ENCODE measurements at regions not wholly inside any gene's neighbourhood (a gene's known extent, or its start where the extent isn't known, plus 50 kb on each side); places are given as distances from the start of the nearest gene placed in this dataset.

- DNase-seq (ENCODE audit: low read depth in 2 of 2), result no peak
Measured at GRCh38 chr16:54812229-54812628, 118.4 kb upstream of the IRX5 start.

DNA sequence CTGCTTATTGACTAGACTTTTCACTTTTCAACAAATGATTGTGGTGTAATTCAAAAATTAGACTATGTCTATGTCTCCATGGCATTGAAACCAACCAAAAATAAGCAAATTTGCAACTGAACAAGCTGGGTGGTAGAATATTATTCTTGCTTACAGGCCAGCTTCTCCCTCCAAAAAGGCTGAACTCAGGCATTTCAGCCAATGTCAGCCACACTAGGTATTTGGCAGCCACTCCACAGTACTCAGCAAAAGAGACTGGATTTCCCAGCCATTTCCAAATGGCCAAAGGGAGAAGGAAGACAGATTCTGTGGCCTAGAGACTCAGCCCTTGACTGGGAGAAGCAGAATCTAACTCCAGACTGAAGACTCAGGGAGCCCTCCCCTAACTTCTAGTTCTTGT lies 121.8 kb upstream of the IRX5 start:
- DNase-seq (ENCODE audit: low read depth in 2 of 2), result no peak

GRCh38 chr16:54806881-54807360 lies 123.7 kb upstream of the IRX5 start:
- no peak for DNase-seq (ENCODE audit: low read depth in 2 of 2)

DNA sequence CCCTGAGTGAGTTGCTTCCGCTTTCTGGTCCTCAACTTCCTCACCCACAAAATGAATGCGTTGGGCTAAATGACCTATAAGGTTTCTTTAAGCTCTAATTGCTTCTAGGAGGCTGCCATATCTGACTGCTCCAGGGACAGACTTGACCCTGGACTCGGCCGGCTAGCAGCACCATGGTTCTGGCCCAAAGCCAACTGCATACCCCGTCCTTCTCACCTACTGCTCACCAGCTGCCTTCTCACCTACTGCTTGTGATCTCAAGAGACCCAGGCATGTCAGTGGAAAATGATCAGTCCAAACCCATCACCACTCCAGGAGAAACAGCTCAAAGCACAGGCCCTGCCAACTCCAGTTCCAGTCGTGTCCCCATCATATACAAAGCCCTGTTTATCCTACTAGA lies 124.3 kb upstream of the IRX5 start:
- no peak for DNase-seq (ENCODE audit: low read depth in 2 of 2)

- DNase-seq (ENCODE audit: low read depth in 2 of 2), result no peak
Measured at GRCh38 chr16:54805648-54806047, 125.0 kb upstream of the IRX5 start.

DNA sequence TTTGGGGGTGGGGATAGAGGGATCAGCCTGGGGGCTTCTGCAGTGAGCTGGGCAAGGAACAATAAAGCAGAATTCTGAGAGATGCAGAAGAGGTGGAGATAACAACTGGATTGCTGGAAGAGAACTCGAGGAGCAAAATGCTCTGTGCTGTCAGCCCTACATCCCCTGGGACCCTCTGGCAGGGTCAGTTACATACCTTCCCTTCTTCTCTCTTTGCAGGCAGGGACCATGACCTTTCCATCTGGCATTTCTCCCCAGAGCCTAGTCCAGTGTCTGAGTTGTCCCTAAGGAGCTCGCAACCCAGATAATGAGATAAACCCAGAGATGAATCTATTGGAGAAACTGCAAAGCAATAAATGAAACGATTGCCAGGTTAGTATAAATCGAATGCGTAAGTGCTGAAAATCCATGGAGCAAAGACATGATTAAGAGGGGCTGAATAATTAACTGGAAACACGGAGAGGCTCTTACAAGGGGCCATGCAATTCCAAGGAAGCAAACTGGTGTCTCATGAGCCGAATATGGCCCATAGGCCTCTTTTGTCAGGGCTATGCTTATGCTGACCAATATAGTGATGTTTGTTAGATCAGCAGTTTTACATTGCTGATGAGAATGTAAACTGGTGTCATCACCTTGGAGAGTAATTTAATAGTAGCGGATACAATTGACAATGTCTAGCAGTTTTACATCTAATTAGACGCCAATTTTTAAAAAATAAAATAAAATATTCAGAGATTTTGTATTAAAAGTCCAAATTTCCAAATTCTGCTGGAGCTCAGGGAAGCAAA lies 129.4 kb upstream of the IRX5 start:
- no peak for DNase-seq (ENCODE audit: low read depth in 2 of 2)

- no peak for DNase-seq (ENCODE audit: low read depth in 2 of 2)
Measured at GRCh38 chr16:54798267-54798666, 132.4 kb upstream of the IRX5 start.

DNA sequence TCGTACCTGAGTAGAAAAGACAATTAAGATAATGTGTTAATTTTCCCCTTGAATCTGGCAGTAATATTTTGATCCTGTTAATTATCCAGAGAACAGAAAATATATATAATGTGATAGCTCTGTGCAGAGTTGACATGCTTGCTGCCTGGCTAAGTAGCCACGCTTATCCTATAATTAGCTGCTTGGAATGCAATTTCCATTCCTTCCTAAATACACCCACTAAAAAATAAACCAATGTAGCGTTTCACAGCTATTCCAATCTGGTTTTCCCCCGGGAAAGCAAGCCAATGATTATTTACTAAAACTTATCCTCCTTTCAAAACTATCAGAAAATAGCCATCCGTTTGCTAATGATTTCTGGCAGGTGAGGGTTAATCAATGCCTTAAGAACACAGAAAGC lies 134.5 kb upstream of the IRX5 start:
- DNase-seq (ENCODE audit: low read depth in 2 of 2), result no peak

- DNase-seq (ENCODE audit: low read depth in 2 of 2), result no peak
Measured at GRCh38 chr16:54792811-54793210, 137.9 kb upstream of the IRX5 start.

DNA sequence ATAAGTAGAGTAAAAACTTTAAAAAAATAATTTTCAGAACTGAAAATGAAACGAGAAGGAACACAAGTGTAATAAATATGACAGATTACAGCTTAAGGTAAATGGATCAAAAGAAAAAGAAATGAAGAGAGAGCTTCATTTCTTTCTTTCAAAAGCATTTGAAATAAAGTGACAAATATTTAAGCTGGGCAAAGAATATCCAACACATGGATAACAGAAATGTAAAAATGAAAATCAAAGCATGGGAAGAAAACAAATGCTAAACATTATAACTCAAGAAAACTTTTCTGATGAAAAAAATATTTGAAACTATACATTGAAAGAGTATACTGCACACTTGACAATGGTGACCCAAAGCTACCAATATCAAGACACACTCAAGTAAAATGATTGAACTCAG lies 143.6 kb upstream of the IRX5 start:
- DNase-seq (ENCODE audit: low read depth in 2 of 2), result no peak

DNA sequence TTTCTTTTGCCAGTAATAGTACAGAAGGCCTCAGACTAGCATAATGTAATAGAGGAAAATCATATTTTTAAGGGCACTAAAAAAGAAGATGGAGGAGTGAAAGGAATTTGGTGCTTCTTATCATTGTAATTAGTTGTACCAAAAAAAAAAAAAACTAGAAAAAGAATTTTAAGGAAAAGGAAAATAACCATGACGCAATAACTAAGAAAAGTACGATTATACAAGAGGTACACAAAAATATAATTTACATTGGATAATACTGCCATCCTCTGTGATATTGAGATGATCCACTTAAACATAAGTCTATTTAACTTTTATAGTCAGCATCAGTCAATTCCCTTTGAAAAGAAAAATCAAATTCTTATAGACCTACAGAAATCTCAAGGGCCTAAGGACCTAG lies 146.7 kb upstream of the IRX5 start:
- no peak for DNase-seq (ENCODE audit: low read depth in 2 of 2)

- no peak for DNase-seq (ENCODE audit: low read depth in 2 of 2)
Measured at GRCh38 chr16:54783226-54783625, 147.4 kb upstream of the IRX5 start.

- no peak for DNase-seq (ENCODE audit: low read depth in 2 of 2)
Measured at GRCh38 chr16:54780266-54780665, 150.4 kb upstream of the IRX5 start.

DNA sequence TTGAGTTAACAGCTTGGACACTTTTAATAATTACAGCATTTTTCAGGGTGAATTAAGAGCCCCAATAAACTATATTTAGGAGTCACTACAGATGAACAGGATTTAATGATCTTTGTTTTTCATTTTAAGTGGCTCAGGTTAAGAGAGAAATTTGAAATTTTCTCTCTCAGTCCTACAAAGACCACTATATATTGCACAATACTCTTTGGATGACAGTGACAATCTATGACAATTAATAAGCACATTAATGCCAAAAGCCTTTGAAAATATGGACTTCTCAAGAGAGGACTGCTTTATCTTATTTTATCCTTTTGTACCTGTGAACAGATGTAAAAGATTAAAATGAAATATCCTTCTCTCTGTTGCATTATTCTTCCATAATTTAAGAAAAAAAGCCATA lies 151.1 kb upstream of the IRX5 start:
- DNase-seq (ENCODE audit: low read depth in 2 of 2), result no peak

DNA sequence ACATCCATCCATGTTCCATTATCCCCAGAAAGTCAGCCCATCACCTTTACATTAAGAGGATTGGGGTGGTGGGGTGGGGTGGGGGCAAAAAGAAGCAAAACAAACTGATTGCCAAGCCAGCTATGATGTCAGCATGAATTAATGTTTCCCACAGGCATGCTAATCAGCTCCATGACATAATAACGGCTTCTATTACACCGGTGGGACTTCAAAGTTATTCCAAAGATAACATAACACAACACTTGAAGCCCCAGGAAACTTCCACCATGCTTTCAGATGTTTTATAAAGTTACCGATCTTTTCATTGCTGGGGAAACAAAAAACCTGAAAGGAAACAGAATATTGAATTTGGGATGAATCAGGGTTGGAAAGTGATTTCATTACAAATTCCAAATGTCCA lies 155.9 kb upstream of the IRX5 start:
- DNase-seq (ENCODE audit: low read depth in 2 of 2), result no peak

DNA sequence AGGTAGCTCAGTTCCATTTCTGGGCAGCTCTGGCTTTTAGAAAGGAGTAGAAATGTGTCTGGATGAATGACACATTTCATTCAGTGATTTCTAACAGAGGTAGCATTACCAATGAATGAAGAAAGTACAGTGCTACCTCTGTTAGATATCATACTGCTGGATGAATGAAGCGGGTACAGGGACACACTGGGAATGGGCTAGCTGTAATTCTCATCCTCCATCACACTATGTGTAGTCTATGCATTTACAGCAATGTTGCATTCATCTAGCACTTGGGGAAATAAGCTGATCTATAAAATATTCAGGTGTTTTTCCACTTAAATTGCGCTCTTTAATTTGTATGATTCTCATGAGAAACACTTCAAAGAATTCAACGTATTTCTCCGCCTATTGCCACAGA lies 158.3 kb upstream of the IRX5 start:
- no peak for DNase-seq (ENCODE audit: low read depth in 2 of 2)

GRCh38 chr16:54766355-54766754 lies 164.3 kb upstream of the IRX5 start:
- no peak for DNase-seq (ENCODE audit: low read depth in 2 of 2)

- DNase-seq (ENCODE audit: low read depth in 2 of 2), result no peak
Measured at GRCh38 chr16:54750249-54750648, 180.4 kb upstream of the IRX5 start.

- no peak for DNase-seq (ENCODE audit: low read depth in 2 of 2)
Measured at GRCh38 chr16:54748611-54749190, 182.0 kb upstream of the IRX5 start.

DNA sequence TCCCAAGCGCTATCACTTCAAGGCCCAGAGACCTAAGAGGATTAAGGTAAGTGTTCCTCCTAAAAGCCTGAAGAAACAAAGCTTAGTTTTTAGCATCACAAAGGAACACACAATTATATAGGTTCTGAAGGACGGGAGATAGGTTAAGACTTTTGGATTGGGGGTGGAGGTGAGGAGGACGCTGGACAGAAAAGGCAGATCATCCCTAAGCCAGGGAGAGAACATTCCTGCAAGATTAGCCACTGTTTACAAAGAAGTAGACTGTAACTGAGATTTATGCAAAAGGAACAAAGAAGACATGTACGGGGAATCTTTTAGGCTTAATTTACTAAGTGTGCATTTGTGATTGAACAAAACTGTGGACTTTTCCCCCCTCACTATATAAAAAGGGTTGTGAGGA lies 184.1 kb upstream of the IRX5 start:
- DNase-seq (ENCODE audit: low read depth in 2 of 2), result no peak

DNA sequence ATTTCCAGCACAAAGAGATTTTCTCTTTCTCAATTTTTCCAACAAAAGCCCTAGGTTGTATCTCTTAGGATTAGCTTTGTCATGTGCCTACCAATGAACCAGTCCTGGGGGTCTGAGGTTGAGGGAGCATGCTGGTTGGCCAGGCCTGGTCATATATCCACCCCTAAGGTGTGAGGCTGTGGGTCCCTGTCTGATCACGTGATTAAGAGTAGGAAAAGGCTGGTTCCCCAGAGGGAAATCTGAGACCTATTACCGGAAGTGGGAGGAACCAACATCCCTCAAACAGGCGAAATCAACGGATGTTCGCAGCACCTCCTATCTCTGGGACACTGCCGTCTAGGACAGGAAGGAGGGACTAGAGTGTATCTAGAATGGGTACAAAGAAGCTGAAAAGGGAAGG lies 185.7 kb upstream of the IRX5 start:
- no peak for DNase-seq (ENCODE audit: low read depth in 2 of 2)

GRCh38 chr16:54742436-54742835 lies 188.2 kb upstream of the IRX5 start:
- no peak for DNase-seq (ENCODE audit: low read depth in 2 of 2)

GRCh38 chr16:54739381-54739780 lies 191.3 kb upstream of the IRX5 start:
- no peak for DNase-seq (ENCODE audit: low read depth in 2 of 2)

DNA sequence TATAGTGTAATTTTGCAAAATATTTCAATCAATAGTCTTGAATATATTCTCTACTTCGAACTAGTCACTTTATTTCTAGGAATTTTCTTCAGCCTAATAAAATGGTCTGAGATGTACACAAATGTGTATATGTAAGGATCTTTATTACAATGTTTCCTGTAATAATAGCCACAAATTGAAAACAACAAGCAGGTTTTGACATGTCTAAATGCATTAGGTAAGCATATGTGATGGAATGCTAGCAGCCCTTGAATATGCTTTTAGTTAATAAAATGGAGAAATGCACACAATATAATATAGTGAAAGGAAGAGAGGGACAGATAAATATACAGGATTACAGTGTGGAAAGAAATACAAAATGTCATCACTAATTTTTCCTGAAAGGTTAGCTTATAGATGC lies 196.5 kb upstream of the IRX5 start:
- no peak for DNase-seq (ENCODE audit: low read depth in 2 of 2)
